ENCODE measurements at regions not wholly inside any gene's neighbourhood (a gene's known extent, or its start where the extent isn't known, plus 50 kb on each side); places are given as distances from the start of the nearest gene placed in this dataset.

GRCh38 chr12:115869604-115870003 is 407.9 kb downstream of the MED13L start:
- H3K4me2 ChIP-seq (ENCODE audit: low read length): no peak overlapping the region
- H3K4me1 ChIP-seq (ENCODE audit: insufficient read depth, low read length): peaks cover 36% of the 10 kb centered on the region
- no peak overlapping the region for H3K4me3 ChIP-seq (ENCODE audit: low read length)
- CTCF ChIA-PET: no interaction called here
- H3K27me3 ChIP-seq (ENCODE audit: low read length): peaks cover 12% of the 10 kb centered on the region
- ATAC-seq (no peak), DNase-seq (no peak)
- H3K36me3 ChIP-seq (ENCODE audit: low read depth, low read length): no peaks in the 10 kb centered on the region
- no TSS peak for BruUV-seq (replicated peaks)
- H3K9ac ChIP-seq (ENCODE audit: low read length): no peak overlapping the region
- intact Hi-C loops (cut with micrococcal nuclease): loop anchor here (10.0 kb wide), 1 partner anchor 835 kb away; no protein-coding TSS in a partner anchor
- H3K27ac ChIP-seq (ENCODE audit: low read length): no peak overlapping the region
- no peak overlapping the region for H2AFZ ChIP-seq (ENCODE audit: low read length)
- peaks cover 5% of the 10 kb centered on the region for H3F3A ChIP-seq (ENCODE audit: low read length, unreplicated experiment)
- TF ChIP-seq, protein P1, sequence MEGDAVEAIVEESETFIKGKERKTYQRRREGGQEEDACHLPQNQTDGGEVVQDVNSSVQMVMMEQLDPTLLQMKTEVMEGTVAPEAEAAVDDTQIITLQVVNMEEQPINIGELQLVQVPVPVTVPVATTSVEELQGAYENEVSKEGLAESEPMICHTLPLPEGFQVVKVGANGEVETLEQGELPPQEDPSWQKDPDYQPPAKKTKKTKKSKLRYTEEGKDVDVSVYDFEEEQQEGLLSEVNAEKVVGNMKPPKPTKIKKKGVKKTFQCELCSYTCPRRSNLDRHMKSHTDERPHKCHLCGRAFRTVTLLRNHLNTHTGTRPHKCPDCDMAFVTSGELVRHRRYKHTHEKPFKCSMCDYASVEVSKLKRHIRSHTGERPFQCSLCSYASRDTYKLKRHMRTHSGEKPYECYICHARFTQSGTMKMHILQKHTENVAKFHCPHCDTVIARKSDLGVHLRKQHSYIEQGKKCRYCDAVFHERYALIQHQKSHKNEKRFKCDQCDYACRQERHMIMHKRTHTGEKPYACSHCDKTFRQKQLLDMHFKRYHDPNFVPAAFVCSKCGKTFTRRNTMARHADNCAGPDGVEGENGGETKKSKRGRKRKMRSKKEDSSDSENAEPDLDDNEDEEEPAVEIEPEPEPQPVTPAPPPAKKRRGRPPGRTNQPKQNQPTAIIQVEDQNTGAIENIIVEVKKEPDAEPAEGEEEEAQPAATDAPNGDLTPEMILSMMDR (conservative IDR thresholded peaks at IDR 0.05; ENCODE audit: low read depth, low read length): no peak
- TF ChIP-seq EZH2phosphoT487 (IDR thresholded peaks at IDR 0.05; ENCODE audit: borderline replicate concordance, low read length) (no peak), EZH2 (IDR thresholded peaks at IDR 0.05; ENCODE audit: low read length, unreplicated experiment) (no peak)
- H4K20me1 ChIP-seq (ENCODE audit: low read length): no peaks in the 10 kb centered on the region
- no peaks in the 10 kb centered on the region for H3K79me2 ChIP-seq (ENCODE audit: low read length)
- no peaks in the 10 kb centered on the region for H3K9me3 ChIP-seq (ENCODE audit: low read length)
- POLR2A ChIA-PET (ENCODE audit: unreplicated experiment): no interaction called here
- no peaks in the 10 kb centered on the region for H3K9me2 ChIP-seq (replicated peaks; ENCODE audit: low read length)

DNA sequence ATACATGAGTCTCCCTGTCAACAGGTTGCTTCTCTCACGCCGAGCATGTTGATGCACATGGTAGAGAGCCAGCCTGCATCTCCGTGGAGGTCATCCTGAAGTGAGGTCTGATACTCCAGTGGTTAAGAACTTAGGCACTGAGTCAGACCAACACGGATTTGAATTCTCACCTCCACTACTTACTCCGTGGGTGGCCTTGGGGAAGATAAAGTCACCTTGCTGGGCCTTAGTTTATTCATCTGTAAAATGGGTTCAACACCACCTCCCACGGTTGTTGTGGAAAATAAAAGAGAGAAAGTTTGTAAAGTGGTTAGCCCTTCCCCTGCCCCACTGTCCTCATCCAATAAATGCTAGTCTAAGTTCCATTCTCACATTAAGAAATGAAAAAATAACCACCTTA is 408.9 kb downstream of the MED13L start:
- no peak for ATAC-seq
- Histone ChIP-seq H3K27ac (ENCODE audit: low read length) (no peak overlapping the region), H3F3A (ENCODE audit: low read length, unreplicated experiment) (peaks cover 5% of the 10 kb centered on the region), H2AFZ (ENCODE audit: low read length) (no peak overlapping the region), H3K36me3 (ENCODE audit: low read depth, low read length) (no peaks in the 10 kb centered on the region), H3K9me2 (replicated peaks; ENCODE audit: low read length) (no peaks in the 10 kb centered on the region), H3K4me1 (ENCODE audit: insufficient read depth, low read length) (peaks cover 29% of the 10 kb centered on the region), H4K20me1 (ENCODE audit: low read length) (no peaks in the 10 kb centered on the region), H3K4me3 (ENCODE audit: low read length) (no peak overlapping the region), H3K27me3 (ENCODE audit: low read length) (peaks cover 17% of the 10 kb centered on the region), H3K9ac (ENCODE audit: low read length) (no peak overlapping the region), H3K4me2 (ENCODE audit: low read length) (no peak overlapping the region), H3K79me2 (ENCODE audit: low read length) (no peaks in the 10 kb centered on the region), H3K9me3 (ENCODE audit: low read length) (no peaks in the 10 kb centered on the region)
- POLR2A ChIA-PET (ENCODE audit: unreplicated experiment): no interaction called here
- no TSS peak for BruUV-seq (replicated peaks)
- intact Hi-C loops (cut with micrococcal nuclease): loop anchor here (10.0 kb wide), 1 partner anchor 836 kb away; no protein-coding TSS in a partner anchor
- no peak for DNase-seq
- CTCF ChIA-PET: no interaction called here
- no peak for TF ChIP-seq EZH2phosphoT487 (IDR thresholded peaks at IDR 0.05; ENCODE audit: borderline replicate concordance, low read length)
- no peak for TF ChIP-seq EZH2 (IDR thresholded peaks at IDR 0.05; ENCODE audit: low read length, unreplicated experiment)
- TF ChIP-seq, protein P1 (conservative IDR thresholded peaks at IDR 0.05; ENCODE audit: low read depth, low read length): no peak

DNA sequence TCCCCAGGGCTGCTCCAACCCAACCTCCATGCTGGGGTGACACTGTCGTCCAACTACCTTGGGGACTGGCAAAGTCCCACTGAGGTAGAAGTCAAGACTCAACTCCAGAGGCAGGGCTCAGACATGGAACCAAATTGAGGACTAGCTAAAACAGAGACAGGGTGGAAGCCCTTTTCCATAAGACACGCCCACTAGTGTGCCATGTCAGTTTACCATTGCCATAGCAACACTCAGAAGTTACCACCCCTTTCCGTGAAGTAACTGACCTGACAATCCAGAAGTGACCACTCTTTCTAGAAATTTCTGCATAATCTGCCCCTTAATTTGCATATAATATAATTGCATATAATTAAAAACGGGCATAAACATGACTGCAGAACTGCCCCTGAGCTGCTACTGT is 409.6 kb downstream of the MED13L start:
- intact Hi-C loops (cut with micrococcal nuclease): loop anchor here (1.0 to 10.0 kb wide), 2 partner anchors 49 to 837 kb away; no protein-coding TSS in a partner anchor
- Histone ChIP-seq H3K9me3 (ENCODE audit: low read length) (no peaks in the 10 kb centered on the region), H3K36me3 (ENCODE audit: low read depth, low read length) (no peaks in the 10 kb centered on the region), H3K4me2 (ENCODE audit: low read length) (no peak overlapping the region), H2AFZ (ENCODE audit: low read length) (no peak overlapping the region), H3K4me3 (ENCODE audit: low read length) (no peak overlapping the region), H3K9ac (ENCODE audit: low read length) (no peak overlapping the region), H3K27me3 (ENCODE audit: low read length) (peaks cover 24% of the 10 kb centered on the region), H3K27ac (ENCODE audit: low read length) (no peak overlapping the region), H4K20me1 (ENCODE audit: low read length) (no peaks in the 10 kb centered on the region), H3K79me2 (ENCODE audit: low read length) (no peaks in the 10 kb centered on the region), H3F3A (ENCODE audit: low read length, unreplicated experiment) (peaks cover 5% of the 10 kb centered on the region), H3K9me2 (replicated peaks; ENCODE audit: low read length) (no peaks in the 10 kb centered on the region), H3K4me1 (ENCODE audit: insufficient read depth, low read length) (peaks cover 24% of the 10 kb centered on the region)
- ChIA-PET POLR2A (ENCODE audit: unreplicated experiment) (no interaction called here), CTCF (no interaction called here)
- no peak for ATAC-seq
- TF ChIP-seq EZH2phosphoT487 (IDR thresholded peaks at IDR 0.05; ENCODE audit: borderline replicate concordance, low read length): no peak
- BruUV-seq (replicated peaks): no TSS peak
- DNase-seq: no peak
